ENCODE measurements at regions not wholly inside any gene's neighbourhood (a gene's known extent, or its start where the extent isn't known, plus 50 kb on each side); places are given as distances from the start of the nearest gene placed in this dataset.

- Histone ChIP-seq H3K27me3 (ENCODE audit: control insufficient read depth, insufficient read depth, low read length) (no peaks in the 10 kb centered on the region), H3K4me1 (ENCODE audit: control insufficient read depth, insufficient read depth, low read length) (no peaks in the 10 kb centered on the region), H3K27ac (ENCODE audit: low read depth, low read length) (peak overlapping the region; percentile 18), H3K4me3 (ENCODE audit: low read length) (no peak overlapping the region), H3K9ac (ENCODE audit: low read length) (no peak overlapping the region), H3K36me3 (ENCODE audit: control insufficient read depth, insufficient read depth, low read length) (no peaks in the 10 kb centered on the region)
Measured at GRCh38 chr2:153071090-153071489, 352.7 kb downstream of the ARL6IP6 start.

- H3K27ac ChIP-seq (ENCODE audit: low read depth, low read length), result no peak overlapping the region
- no peaks in the 10 kb centered on the region for H3K27me3 ChIP-seq (ENCODE audit: control insufficient read depth, insufficient read depth, low read length)
- no peak overlapping the region for H3K4me3 ChIP-seq (ENCODE audit: low read length)
- H3K36me3 ChIP-seq (ENCODE audit: control insufficient read depth, insufficient read depth, low read length), result no peaks in the 10 kb centered on the region
- no peaks in the 10 kb centered on the region for H3K4me1 ChIP-seq (ENCODE audit: control insufficient read depth, insufficient read depth, low read length)
- H3K9ac ChIP-seq (ENCODE audit: low read length), result no peak overlapping the region
Measured at GRCh38 chr2:153068915-153069314, 350.5 kb downstream of the ARL6IP6 start.

GRCh38 chr2:153068052-153068451 lies 349.6 kb downstream of the ARL6IP6 start:
- no peak overlapping the region for H3K9ac ChIP-seq (ENCODE audit: low read length)
- no peaks in the 10 kb centered on the region for H3K4me1 ChIP-seq (ENCODE audit: control insufficient read depth, insufficient read depth, low read length)
- no peak overlapping the region for H3K27ac ChIP-seq (ENCODE audit: low read depth, low read length)
- no peak overlapping the region for H3K4me3 ChIP-seq (ENCODE audit: low read length)
- H3K27me3 ChIP-seq (ENCODE audit: control insufficient read depth, insufficient read depth, low read length), result no peaks in the 10 kb centered on the region
- no peaks in the 10 kb centered on the region for H3K36me3 ChIP-seq (ENCODE audit: control insufficient read depth, insufficient read depth, low read length)

- Histone ChIP-seq H3K9ac (ENCODE audit: low read length) (no peak overlapping the region), H3K27ac (ENCODE audit: low read depth, low read length) (no peak overlapping the region), H3K4me3 (ENCODE audit: low read length) (no peak overlapping the region), H3K36me3 (ENCODE audit: control insufficient read depth, insufficient read depth, low read length) (no peaks in the 10 kb centered on the region), H3K27me3 (ENCODE audit: control insufficient read depth, insufficient read depth, low read length) (no peaks in the 10 kb centered on the region), H3K4me1 (ENCODE audit: control insufficient read depth, insufficient read depth, low read length) (no peaks in the 10 kb centered on the region)
Measured at GRCh38 chr2:153059338-153060052, 341.1 kb downstream of the ARL6IP6 start.

- H3K9ac ChIP-seq (ENCODE audit: low read length), result no peak overlapping the region
- H3K4me1 ChIP-seq (ENCODE audit: control insufficient read depth, insufficient read depth, low read length), result no peaks in the 10 kb centered on the region
- H3K4me3 ChIP-seq (ENCODE audit: low read length), result no peak overlapping the region
- H3K27ac ChIP-seq (ENCODE audit: low read depth, low read length), result no peak overlapping the region
- H3K36me3 ChIP-seq (ENCODE audit: control insufficient read depth, insufficient read depth, low read length), result no peaks in the 10 kb centered on the region
- no peaks in the 10 kb centered on the region for H3K27me3 ChIP-seq (ENCODE audit: control insufficient read depth, insufficient read depth, low read length)
Measured at GRCh38 chr2:153057743-153058142, 339.3 kb downstream of the ARL6IP6 start.

- H3K27ac ChIP-seq (ENCODE audit: low read depth, low read length), result no peak overlapping the region
- no peaks in the 10 kb centered on the region for H3K4me1 ChIP-seq (ENCODE audit: control insufficient read depth, insufficient read depth, low read length)
- H3K4me3 ChIP-seq (ENCODE audit: low read length), result no peak overlapping the region
- H3K27me3 ChIP-seq (ENCODE audit: control insufficient read depth, insufficient read depth, low read length), result no peaks in the 10 kb centered on the region
- no peaks in the 10 kb centered on the region for H3K36me3 ChIP-seq (ENCODE audit: control insufficient read depth, insufficient read depth, low read length)
- H3K9ac ChIP-seq (ENCODE audit: low read length), result no peak overlapping the region
Measured at GRCh38 chr2:153055182-153055581, 336.8 kb downstream of the ARL6IP6 start.

GRCh38 chr2:153052807-153053559 lies 334.6 kb downstream of the ARL6IP6 start:
- Histone ChIP-seq H3K27ac (ENCODE audit: low read depth, low read length) (no peak overlapping the region), H3K4me3 (ENCODE audit: low read length) (no peak overlapping the region), H3K27me3 (ENCODE audit: control insufficient read depth, insufficient read depth, low read length) (no peaks in the 10 kb centered on the region), H3K36me3 (ENCODE audit: control insufficient read depth, insufficient read depth, low read length) (no peaks in the 10 kb centered on the region), H3K9ac (ENCODE audit: low read length) (no peak overlapping the region), H3K4me1 (ENCODE audit: control insufficient read depth, insufficient read depth, low read length) (no peaks in the 10 kb centered on the region)

- no peak overlapping the region for H3K9ac ChIP-seq (ENCODE audit: low read length)
- H3K4me1 ChIP-seq (ENCODE audit: control insufficient read depth, insufficient read depth, low read length), result no peaks in the 10 kb centered on the region
Measured at GRCh38 chr2:153047220-153047619, 328.8 kb downstream of the ARL6IP6 start.

GRCh38 chr2:153043385-153043784 lies 325.0 kb downstream of the ARL6IP6 start:
- Histone ChIP-seq H3K27me3 (ENCODE audit: control insufficient read depth, insufficient read depth, low read length) (no peaks in the 10 kb centered on the region), H3K27ac (ENCODE audit: low read depth, low read length) (no peak overlapping the region), H3K4me1 (ENCODE audit: control insufficient read depth, insufficient read depth, low read length) (no peaks in the 10 kb centered on the region), H3K4me3 (ENCODE audit: low read length) (no peak overlapping the region), H3K36me3 (ENCODE audit: control insufficient read depth, insufficient read depth, low read length) (no peaks in the 10 kb centered on the region), H3K9ac (ENCODE audit: low read length) (no peak overlapping the region)

More at GRCh38 chr2:153047220-153047619, 328.8 kb downstream of the ARL6IP6 start:
- H3K36me3 ChIP-seq (ENCODE audit: control insufficient read depth, insufficient read depth, low read length), result no peaks in the 10 kb centered on the region
- H3K27ac ChIP-seq (ENCODE audit: low read depth, low read length), result no peak overlapping the region
- no peak overlapping the region for H3K4me3 ChIP-seq (ENCODE audit: low read length)
- H3K27me3 ChIP-seq (ENCODE audit: control insufficient read depth, insufficient read depth, low read length), result no peaks in the 10 kb centered on the region

GRCh38 chr2:153028626-153029025 lies 310.2 kb downstream of the ARL6IP6 start:
- Histone ChIP-seq H3K36me3 (ENCODE audit: control insufficient read depth, insufficient read depth, low read length) (no peaks in the 10 kb centered on the region), H3K4me1 (ENCODE audit: control insufficient read depth, insufficient read depth, low read length) (no peaks in the 10 kb centered on the region), H3K4me3 (ENCODE audit: low read length) (no peak overlapping the region), H3K27ac (ENCODE audit: low read depth, low read length) (no peak overlapping the region), H3K27me3 (ENCODE audit: control insufficient read depth, insufficient read depth, low read length) (no peaks in the 10 kb centered on the region), H3K9ac (ENCODE audit: low read length) (no peak overlapping the region)

- Histone ChIP-seq H3K36me3 (ENCODE audit: control insufficient read depth, insufficient read depth, low read length) (no peaks in the 10 kb centered on the region), H3K27me3 (ENCODE audit: control insufficient read depth, insufficient read depth, low read length) (no peaks in the 10 kb centered on the region), H3K4me1 (ENCODE audit: control insufficient read depth, insufficient read depth, low read length) (no peaks in the 10 kb centered on the region), H3K4me3 (ENCODE audit: low read length) (no peak overlapping the region), H3K9ac (ENCODE audit: low read length) (no peak overlapping the region), H3K27ac (ENCODE audit: low read depth, low read length) (no peak overlapping the region)
Measured at GRCh38 chr2:153027533-153027932, 309.1 kb downstream of the ARL6IP6 start.

- no peak overlapping the region for H3K4me3 ChIP-seq (ENCODE audit: low read length)
- H3K27me3 ChIP-seq (ENCODE audit: control insufficient read depth, insufficient read depth, low read length), result no peaks in the 10 kb centered on the region
- no peaks in the 10 kb centered on the region for H3K4me1 ChIP-seq (ENCODE audit: control insufficient read depth, insufficient read depth, low read length)
- H3K36me3 ChIP-seq (ENCODE audit: control insufficient read depth, insufficient read depth, low read length), result no peaks in the 10 kb centered on the region
- H3K27ac ChIP-seq (ENCODE audit: low read depth, low read length), result no peak overlapping the region
- no peak overlapping the region for H3K9ac ChIP-seq (ENCODE audit: low read length)
Measured at GRCh38 chr2:153020201-153020600, 301.8 kb downstream of the ARL6IP6 start.
